Right renal pelvis (tissue), 4 donors: ENCODE measurements at regions not wholly inside any gene's neighbourhood (a gene's known extent, or its start where the extent isn't known, plus 50 kb on each side); places are given as distances from the start of the nearest gene placed in this dataset.
"Not testable (repeated sequence)": the region's sequence is repeated elsewhere in the genome, so short reads cannot be mapped to it uniquely, and the experiment has no call there.

Experiments used
- DNase-seq, 4 donors: peaks; one replicate each; pipeline ENCODE4 v3.0.0-alpha.2; 2013; ENCODE audit warnings: low read depth in 4 of 4, low spot score in 3 of 4, missing footprints in 1 of 4

DNA sequence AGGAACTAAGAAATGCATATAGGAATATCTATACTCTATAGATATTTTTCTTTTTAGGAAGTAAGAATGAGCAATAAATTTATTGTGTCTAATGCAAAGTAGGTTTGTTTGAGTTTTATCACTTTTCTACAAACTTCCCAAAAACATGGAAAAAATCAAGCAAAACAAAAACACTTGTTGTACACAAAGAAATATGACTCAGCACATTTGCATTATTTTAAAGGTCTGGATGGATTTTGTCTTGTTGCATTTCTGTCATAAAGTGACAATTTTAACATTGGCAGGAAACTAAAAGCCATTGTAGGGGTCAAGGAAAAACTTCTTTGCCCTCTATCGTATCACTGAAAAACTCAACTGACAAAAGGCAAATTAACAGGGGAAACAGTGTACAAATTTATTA, 267.2 kb downstream of the PYDC2 start:
- DNase-seq = no peak

- no peak for DNase-seq
These were observed 276.8 kb downstream of the PYDC2 start for GRCh38 chr3:191737742-191738141.

DNA sequence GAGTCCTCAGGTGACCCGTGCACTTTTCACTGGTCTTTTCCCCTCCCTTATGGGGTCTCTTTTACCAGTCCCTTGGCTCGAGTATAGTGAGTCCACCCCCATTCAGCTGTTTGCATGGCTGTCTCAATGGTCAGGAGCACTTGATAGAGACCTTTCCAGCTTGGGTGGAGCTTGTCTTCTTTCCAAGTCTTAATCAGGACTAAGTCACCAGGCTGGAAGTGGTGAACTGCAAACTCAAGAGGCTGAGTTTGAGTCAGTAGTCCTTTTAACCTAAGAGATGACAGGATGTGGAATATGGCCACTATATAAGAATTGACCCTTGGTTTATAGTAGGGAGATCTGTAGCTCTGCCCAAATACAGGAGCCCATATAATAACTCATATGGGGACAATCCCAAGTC, 279.7 kb downstream of the PYDC2 start:
- no peak for DNase-seq

DNA sequence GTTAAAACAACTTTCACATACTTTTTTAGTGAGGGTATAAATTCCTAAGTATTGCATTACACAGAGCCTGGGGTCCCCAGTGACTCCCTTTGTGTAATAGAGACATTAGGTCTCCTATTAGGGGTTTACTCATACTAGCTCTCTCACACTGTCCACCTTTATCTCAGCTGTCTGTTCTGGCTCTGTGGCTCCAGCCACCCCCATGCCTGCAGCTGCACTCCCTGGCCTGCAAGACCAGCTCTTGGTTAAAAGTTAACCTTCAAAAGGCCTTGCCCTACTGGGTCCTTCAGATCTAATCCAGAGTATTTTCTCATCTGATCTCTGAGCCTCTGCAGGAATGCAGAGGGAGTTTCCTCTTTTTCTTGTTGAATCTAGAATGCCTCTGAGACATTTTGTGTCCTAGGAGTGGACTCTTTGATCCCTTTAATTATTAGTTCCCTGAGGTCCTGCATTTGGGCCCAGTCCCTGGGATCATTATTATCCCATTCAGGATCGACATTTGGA, 280.9 kb downstream of the PYDC2 start:
- not testable (repeated sequence) for DNase-seq

GRCh38 chr3:191743283-191743682, 282.3 kb downstream of the PYDC2 start:
- no peak for DNase-seq

DNA sequence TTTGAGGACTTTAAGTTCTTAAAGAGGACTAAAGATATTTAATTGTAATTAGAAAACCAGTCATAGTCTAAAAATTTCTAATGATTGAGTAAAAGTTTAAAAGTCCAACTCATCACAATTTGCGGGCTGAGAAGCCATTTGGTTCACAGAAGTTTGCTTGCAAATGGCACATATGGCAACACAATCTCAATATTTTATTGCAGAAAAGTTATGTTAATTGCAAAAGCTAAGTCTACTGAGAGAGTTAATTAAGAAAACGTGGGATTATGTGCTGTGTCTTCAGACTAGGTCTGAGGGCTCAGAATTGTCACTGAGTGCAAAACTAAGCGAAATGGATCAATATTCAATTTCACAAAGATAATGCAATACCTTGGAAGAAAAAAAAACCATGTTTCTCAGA, 289.7 kb downstream of the PYDC2 start:
- no peak for DNase-seq

- DNase-seq = no peak
These were observed 292.2 kb downstream of the PYDC2 start for GRCh38 chr3:191753196-191753595.

GRCh38 chr3:191761906-191762305, 300.9 kb downstream of the PYDC2 start:
- DNase-seq = no peak

DNA sequence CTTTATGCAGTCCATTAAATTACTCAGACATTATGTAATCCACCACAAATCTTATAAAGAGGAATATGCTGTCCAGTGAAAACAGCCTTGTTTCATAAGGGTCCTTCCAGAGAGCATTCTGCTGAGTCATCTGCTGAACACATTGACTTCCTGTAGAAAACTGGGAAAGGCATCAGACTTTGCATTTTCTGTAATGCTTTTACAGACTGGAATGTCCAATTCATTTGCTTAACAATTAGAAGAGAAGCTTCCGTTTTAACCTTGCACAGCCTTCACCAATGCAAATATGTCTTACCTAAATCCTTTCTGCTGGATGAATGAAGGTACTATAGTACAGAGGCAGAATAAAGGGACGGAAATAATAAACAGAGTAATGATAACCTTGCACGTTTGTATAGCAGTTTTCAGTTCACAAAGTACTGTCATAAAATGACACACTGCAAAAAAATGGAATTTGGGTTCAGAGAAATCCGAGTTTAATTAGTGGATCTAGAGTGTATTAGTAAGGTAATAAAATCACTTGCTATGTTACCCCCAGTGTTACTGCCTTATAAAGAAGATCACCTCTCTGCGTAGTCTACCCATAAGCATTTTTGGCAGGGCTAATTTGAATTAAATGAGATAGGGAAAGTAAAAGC, 301.5 kb downstream of the PYDC2 start:
- DNase-seq = peak in 2 of 4 donors; percentile 16 to 19

- DNase-seq = no peak
These were observed 307.5 kb downstream of the PYDC2 start for GRCh38 chr3:191768421-191768820.

GRCh38 chr3:191770541-191770940, 309.6 kb downstream of the PYDC2 start:
- no peak for DNase-seq

GRCh38 chr3:191774485-191774884, 313.5 kb downstream of the PYDC2 start:
- no peak for DNase-seq

- no peak for DNase-seq
These were observed 314.7 kb downstream of the PYDC2 start for GRCh38 chr3:191775451-191776233.

- no peak for DNase-seq
These were observed 320.1 kb downstream of the PYDC2 start for GRCh38 chr3:191781044-191781443.

GRCh38 chr3:191783024-191783423, 322.1 kb downstream of the PYDC2 start:
- no peak for DNase-seq

- no peak for DNase-seq
These were observed 330.0 kb downstream of the PYDC2 start for GRCh38 chr3:191790934-191791333.

DNA sequence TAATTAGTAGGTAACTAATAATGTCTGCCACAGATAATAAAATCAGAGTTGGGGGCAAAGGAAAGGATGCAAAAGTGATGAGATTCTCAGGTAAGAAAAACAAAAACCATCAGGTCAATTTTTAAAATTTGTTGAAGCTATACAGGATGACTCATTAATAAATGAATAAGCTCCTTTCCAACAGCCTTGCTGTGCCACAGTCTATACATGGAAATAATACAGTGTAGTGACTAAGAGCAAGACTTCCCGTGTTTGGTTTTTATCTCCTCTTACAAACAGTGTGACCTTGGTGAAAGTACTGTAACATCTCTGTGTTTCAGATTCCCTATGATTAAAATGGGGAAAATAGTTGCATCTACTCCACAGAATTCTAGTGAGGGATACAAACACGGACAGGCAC, 331.6 kb downstream of the PYDC2 start:
- DNase-seq = no peak

- no peak for DNase-seq
These were observed 334.2 kb downstream of the PYDC2 start for GRCh38 chr3:191795196-191795595.

- DNase-seq = no peak
These were observed 336.3 kb downstream of the PYDC2 start for GRCh38 chr3:191797271-191797670.

- no peak for DNase-seq
These were observed 341.7 kb downstream of the PYDC2 start for GRCh38 chr3:191802671-191803070.

DNA sequence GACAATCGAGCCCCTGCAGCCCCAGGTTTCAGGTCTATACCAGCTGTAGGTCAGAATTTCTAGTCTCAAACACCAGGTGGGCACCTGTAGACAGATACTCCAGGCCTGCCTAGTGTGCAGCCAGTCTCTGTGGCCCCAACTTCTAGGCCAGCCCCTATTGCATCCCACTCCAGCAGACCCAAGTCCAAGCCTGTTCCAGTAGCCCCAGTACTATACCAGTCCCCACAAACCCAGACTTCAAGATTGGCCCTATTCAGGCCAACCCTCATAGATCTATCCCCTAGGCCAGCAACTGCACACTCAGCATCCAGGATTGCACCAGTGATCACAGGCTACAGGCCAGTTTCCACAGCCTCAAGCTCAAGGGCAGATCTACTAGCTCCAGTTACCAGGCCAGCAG, 344.0 kb downstream of the PYDC2 start:
- DNase-seq = no peak

GRCh38 chr3:191808073-191808472, 347.1 kb downstream of the PYDC2 start:
- no peak for DNase-seq
